ENCODE measurements at regions not wholly inside any gene's neighbourhood (a gene's known extent, or its start where the extent isn't known, plus 50 kb on each side); places are given as distances from the start of the nearest gene placed in this dataset.

DNA sequence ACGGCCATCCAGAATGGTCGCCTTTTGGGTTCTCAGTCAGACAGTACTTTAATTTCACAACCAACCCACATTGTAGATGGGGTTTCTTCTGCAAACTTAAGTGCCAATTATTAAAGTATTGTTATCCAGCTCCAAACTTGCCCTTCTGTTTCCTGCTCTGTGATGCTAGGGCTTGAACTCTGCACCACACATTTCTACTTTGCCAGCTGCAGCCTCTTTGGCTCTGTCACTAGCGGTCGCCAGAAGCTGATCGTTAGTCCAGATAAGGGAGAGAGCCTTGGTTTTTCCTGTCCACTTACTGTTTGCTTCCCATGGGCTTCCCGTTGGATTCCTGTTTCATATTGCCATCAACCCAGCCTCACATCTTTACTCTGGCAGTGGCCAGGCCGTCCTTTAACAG, 196.6 kb downstream of the ASB9 start:
- TF ChIP-seq, protein P1, sequence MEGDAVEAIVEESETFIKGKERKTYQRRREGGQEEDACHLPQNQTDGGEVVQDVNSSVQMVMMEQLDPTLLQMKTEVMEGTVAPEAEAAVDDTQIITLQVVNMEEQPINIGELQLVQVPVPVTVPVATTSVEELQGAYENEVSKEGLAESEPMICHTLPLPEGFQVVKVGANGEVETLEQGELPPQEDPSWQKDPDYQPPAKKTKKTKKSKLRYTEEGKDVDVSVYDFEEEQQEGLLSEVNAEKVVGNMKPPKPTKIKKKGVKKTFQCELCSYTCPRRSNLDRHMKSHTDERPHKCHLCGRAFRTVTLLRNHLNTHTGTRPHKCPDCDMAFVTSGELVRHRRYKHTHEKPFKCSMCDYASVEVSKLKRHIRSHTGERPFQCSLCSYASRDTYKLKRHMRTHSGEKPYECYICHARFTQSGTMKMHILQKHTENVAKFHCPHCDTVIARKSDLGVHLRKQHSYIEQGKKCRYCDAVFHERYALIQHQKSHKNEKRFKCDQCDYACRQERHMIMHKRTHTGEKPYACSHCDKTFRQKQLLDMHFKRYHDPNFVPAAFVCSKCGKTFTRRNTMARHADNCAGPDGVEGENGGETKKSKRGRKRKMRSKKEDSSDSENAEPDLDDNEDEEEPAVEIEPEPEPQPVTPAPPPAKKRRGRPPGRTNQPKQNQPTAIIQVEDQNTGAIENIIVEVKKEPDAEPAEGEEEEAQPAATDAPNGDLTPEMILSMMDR (IDR thresholded peaks at IDR 0.05): no peak
- no peak for TF ChIP-seq POLR2A (IDR thresholded peaks at IDR 0.05)

Data from Peyer's patch (tissue), 4 donors.